ENCODE measurements at regions not wholly inside any gene's neighbourhood (a gene's known extent, or its start where the extent isn't known, plus 50 kb on each side); places are given as distances from the start of the nearest gene placed in this dataset.

GRCh38 chr10:128306966-128307365, 180.7 kb upstream of the MKI67 start:
- Histone ChIP-seq H3K36me3 (ENCODE audit: insufficient read depth, low read length) (no peaks in the 10 kb centered on the region), H3K79me2 (ENCODE audit: insufficient read depth, low read length) (no peaks in the 10 kb centered on the region), H3K27ac (ENCODE audit: low read depth, low read length, poor library complexity, severe bottlenecking) (no peak overlapping the region), H3K4me2 (ENCODE audit: low read length) (no peak overlapping the region), H3K4me1 (ENCODE audit: insufficient read depth, low read length, severe bottlenecking) (no peaks in the 10 kb centered on the region), H3K27me3 (ENCODE audit: insufficient read depth, low read length) (no peaks in the 10 kb centered on the region), H3K9ac (ENCODE audit: low read length) (no peak overlapping the region), H3K9me2 (ENCODE audit: low read depth, low read length) (no peaks in the 10 kb centered on the region), H3K4me3 (ENCODE audit: low read depth, low read length, poor library complexity, severe bottlenecking) (no peak overlapping the region), H3K9me3 (ENCODE audit: low read length) (no peaks in the 10 kb centered on the region), H3F3A (ENCODE audit: insufficient read depth, low read length) (no peaks in the 10 kb centered on the region), H4K20me1 (ENCODE audit: insufficient read depth, low read length) (no peaks in the 10 kb centered on the region), H2AFZ (ENCODE audit: low read length) (no peak overlapping the region)
- TF ChIP-seq EZH2 (IDR thresholded peaks at IDR 0.05; ENCODE audit: borderline replicate concordance, low read length) (no peak), CTCF (IDR thresholded peaks at IDR 0.05; ENCODE audit: low read length) (no peak)

- Histone ChIP-seq H2AFZ (ENCODE audit: low read length) (no peak overlapping the region), H3K4me3 (ENCODE audit: low read depth, low read length, poor library complexity, severe bottlenecking) (no peak overlapping the region), H3K9ac (ENCODE audit: low read length) (no peak overlapping the region), H3F3A (ENCODE audit: insufficient read depth, low read length) (no peaks in the 10 kb centered on the region), H3K36me3 (ENCODE audit: insufficient read depth, low read length) (no peaks in the 10 kb centered on the region), H3K79me2 (ENCODE audit: insufficient read depth, low read length) (no peaks in the 10 kb centered on the region), H3K27me3 (ENCODE audit: insufficient read depth, low read length) (no peaks in the 10 kb centered on the region), H3K4me2 (ENCODE audit: low read length) (no peak overlapping the region), H3K9me3 (ENCODE audit: low read length) (no peaks in the 10 kb centered on the region), H3K27ac (ENCODE audit: low read depth, low read length, poor library complexity, severe bottlenecking) (no peak overlapping the region), H3K9me2 (ENCODE audit: low read depth, low read length) (no peaks in the 10 kb centered on the region), H3K4me1 (ENCODE audit: insufficient read depth, low read length, severe bottlenecking) (no peaks in the 10 kb centered on the region), H4K20me1 (ENCODE audit: insufficient read depth, low read length) (no peaks in the 10 kb centered on the region)
- no peak for TF ChIP-seq CTCF (IDR thresholded peaks at IDR 0.05; ENCODE audit: low read length)
- TF ChIP-seq EZH2 (IDR thresholded peaks at IDR 0.05; ENCODE audit: borderline replicate concordance, low read length) = no peak
These were observed 181.6 kb upstream of the MKI67 start for GRCh38 chr10:128307820-128308219.

DNA sequence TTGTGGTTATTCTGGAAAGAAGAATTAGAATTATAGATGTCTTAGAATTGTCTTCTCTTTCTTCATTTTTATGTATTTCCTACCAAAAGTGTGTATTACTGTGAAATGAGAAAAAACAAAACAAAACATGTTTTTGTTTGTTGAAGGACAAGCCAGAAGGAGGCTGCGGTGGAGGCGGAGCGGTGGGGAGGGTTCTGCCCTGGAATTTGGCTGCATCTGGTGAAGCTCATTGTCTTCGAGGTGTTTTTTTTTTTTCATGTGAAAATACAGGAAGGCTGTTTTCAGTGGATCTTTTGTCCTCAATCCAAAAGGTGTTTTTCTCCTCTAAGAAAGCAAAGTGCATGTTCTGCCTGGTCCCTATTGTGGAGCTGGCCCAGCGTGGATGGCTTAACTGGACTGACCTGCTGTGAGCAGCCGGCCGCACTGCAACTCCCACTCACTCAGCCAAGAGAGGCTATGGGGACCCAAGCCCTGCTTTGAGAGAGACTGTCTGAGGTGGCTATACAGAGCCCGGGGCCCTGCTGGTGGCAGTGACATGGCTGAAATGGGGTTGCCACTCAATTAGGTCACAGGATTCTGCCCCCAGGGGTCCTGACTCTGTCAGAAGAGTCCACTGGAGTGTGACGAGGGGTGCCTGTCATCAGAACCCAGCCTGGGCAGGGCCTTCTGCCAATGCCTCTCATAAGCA, 184.9 kb upstream of the MKI67 start:
- no peak for TF ChIP-seq CTCF (IDR thresholded peaks at IDR 0.05; ENCODE audit: low read length)
- no peak for TF ChIP-seq EZH2 (IDR thresholded peaks at IDR 0.05; ENCODE audit: borderline replicate concordance, low read length)
- Histone ChIP-seq H3K9ac (ENCODE audit: low read length) (no peak overlapping the region), H2AFZ (ENCODE audit: low read length) (no peak overlapping the region), H3K4me3 (ENCODE audit: low read depth, low read length, poor library complexity, severe bottlenecking) (no peak overlapping the region), H3K4me2 (ENCODE audit: low read length) (no peak overlapping the region), H3F3A (ENCODE audit: insufficient read depth, low read length) (no peaks in the 10 kb centered on the region), H4K20me1 (ENCODE audit: insufficient read depth, low read length) (no peaks in the 10 kb centered on the region), H3K79me2 (ENCODE audit: insufficient read depth, low read length) (no peaks in the 10 kb centered on the region), H3K27me3 (ENCODE audit: insufficient read depth, low read length) (no peaks in the 10 kb centered on the region), H3K36me3 (ENCODE audit: insufficient read depth, low read length) (no peaks in the 10 kb centered on the region), H3K4me1 (ENCODE audit: insufficient read depth, low read length, severe bottlenecking) (no peaks in the 10 kb centered on the region), H3K27ac (ENCODE audit: low read depth, low read length, poor library complexity, severe bottlenecking) (no peak overlapping the region), H3K9me2 (ENCODE audit: low read depth, low read length) (no peaks in the 10 kb centered on the region), H3K9me3 (ENCODE audit: low read length) (no peaks in the 10 kb centered on the region)
